ENCODE measurements at regions not wholly inside any gene's neighbourhood (a gene's known extent, or its start where the extent isn't known, plus 50 kb on each side); places are given as distances from the start of the nearest gene placed in this dataset.

- Histone ChIP-seq H3K9me3 (ENCODE audit: low read depth, low read length) (no peaks in the 10 kb centered on the region), H3K9ac (ENCODE audit: insufficient read length) (no peak overlapping the region), H3K27ac (no peak overlapping the region), H3K36me3 (ENCODE audit: insufficient read depth, low read length) (no peaks in the 10 kb centered on the region), H3K4me3 (no peak overlapping the region)
- DNase-seq (ENCODE audit: low read depth, low spot score): no peak
- TF ChIP-seq EZH2 (IDR thresholded peaks at IDR 0.05) (no peak), POLR2AphosphoS5 (IDR thresholded peaks at IDR 0.05; ENCODE audit: borderline replicate concordance, low read depth, low read length) (no peak), FOXP2 (optimal IDR thresholded peaks at IDR 0.05; ENCODE audit: control extremely low read depth, extremely low read length, insufficient read depth) (no peak)
Observed at GRCh38 chr1:239185245-239185619, 201.1 kb upstream of the CHRM3 start.

GRCh38 chr1:239184561-239185244, 201.7 kb upstream of the CHRM3 start:
- DNase-seq (ENCODE audit: low read depth, low spot score): no peak
- no peak overlapping the region for H3K27ac ChIP-seq
- no peaks in the 10 kb centered on the region for H3K9me3 ChIP-seq (ENCODE audit: low read depth, low read length)

GRCh38 chr1:239178961-239179360, 207.4 kb upstream of the CHRM3 start:
- Histone ChIP-seq H3K4me3 (no peak overlapping the region), H3K27ac (no peak overlapping the region), H3K9me3 (ENCODE audit: low read depth, low read length) (no peaks in the 10 kb centered on the region), H3K9ac (ENCODE audit: insufficient read length) (no peak overlapping the region), H3K36me3 (ENCODE audit: insufficient read depth, low read length) (no peaks in the 10 kb centered on the region)
- DNase-seq (ENCODE audit: low read depth, low spot score): no peak
- TF ChIP-seq POLR2AphosphoS5 (IDR thresholded peaks at IDR 0.05; ENCODE audit: borderline replicate concordance, low read depth, low read length): no peak
- TF ChIP-seq FOXP2 (optimal IDR thresholded peaks at IDR 0.05; ENCODE audit: control extremely low read depth, extremely low read length, insufficient read depth): no peak
- TF ChIP-seq EZH2 (IDR thresholded peaks at IDR 0.05): no peak

More at GRCh38 chr1:239184561-239185244, 201.7 kb upstream of the CHRM3 start:
- Histone ChIP-seq H3K36me3 (ENCODE audit: insufficient read depth, low read length) (no peaks in the 10 kb centered on the region), H3K9ac (ENCODE audit: insufficient read length) (no peak overlapping the region), H3K4me3 (no peak overlapping the region)
- TF ChIP-seq FOXP2 (optimal IDR thresholded peaks at IDR 0.05; ENCODE audit: control extremely low read depth, extremely low read length, insufficient read depth): no peak
- no peak for TF ChIP-seq EZH2 (IDR thresholded peaks at IDR 0.05)

GRCh38 chr1:239174880-239175279, 211.5 kb upstream of the CHRM3 start:
- no peaks in the 10 kb centered on the region for H3K9me3 ChIP-seq (ENCODE audit: low read depth, low read length)
- no peak overlapping the region for H3K4me3 ChIP-seq
- no peaks in the 10 kb centered on the region for H3K36me3 ChIP-seq (ENCODE audit: insufficient read depth, low read length)
- H3K27ac ChIP-seq: no peak overlapping the region
- TF ChIP-seq FOXP2 (optimal IDR thresholded peaks at IDR 0.05; ENCODE audit: control extremely low read depth, extremely low read length, insufficient read depth): no peak
- TF ChIP-seq POLR2AphosphoS5 (IDR thresholded peaks at IDR 0.05; ENCODE audit: borderline replicate concordance, low read depth, low read length): no peak
- TF ChIP-seq EZH2 (IDR thresholded peaks at IDR 0.05): no peak
- no peak for DNase-seq (ENCODE audit: low read depth, low spot score)
- H3K9ac ChIP-seq (ENCODE audit: insufficient read length): no peak overlapping the region

- DNase-seq (ENCODE audit: low read depth, low spot score): no peak
- Histone ChIP-seq H3K9me3 (ENCODE audit: low read depth, low read length) (no peaks in the 10 kb centered on the region), H3K9ac (ENCODE audit: insufficient read length) (no peak overlapping the region), H3K27ac (no peak overlapping the region), H3K36me3 (ENCODE audit: insufficient read depth, low read length) (no peaks in the 10 kb centered on the region), H3K4me3 (no peak overlapping the region)
- TF ChIP-seq POLR2AphosphoS5 (IDR thresholded peaks at IDR 0.05; ENCODE audit: borderline replicate concordance, low read depth, low read length) (no peak), EZH2 (IDR thresholded peaks at IDR 0.05) (no peak), FOXP2 (optimal IDR thresholded peaks at IDR 0.05; ENCODE audit: control extremely low read depth, extremely low read length, insufficient read depth) (no peak)
Observed at GRCh38 chr1:239170828-239171227, 215.5 kb upstream of the CHRM3 start.

GRCh38 chr1:239169276-239169675, 217.1 kb upstream of the CHRM3 start:
- no peak overlapping the region for H3K27ac ChIP-seq

GRCh38 chr1:239164451-239165180, 221.8 kb upstream of the CHRM3 start:
- H3K27ac ChIP-seq: no peak overlapping the region
- no peak for DNase-seq (ENCODE audit: low read depth, low spot score)
- H3K36me3 ChIP-seq (ENCODE audit: insufficient read depth, low read length): no peaks in the 10 kb centered on the region
- H3K4me3 ChIP-seq: no peak overlapping the region
- H3K9ac ChIP-seq (ENCODE audit: insufficient read length): no peak overlapping the region
- no peaks in the 10 kb centered on the region for H3K9me3 ChIP-seq (ENCODE audit: low read depth, low read length)
- TF ChIP-seq FOXP2 (optimal IDR thresholded peaks at IDR 0.05; ENCODE audit: control extremely low read depth, extremely low read length, insufficient read depth): no peak
- no peak for TF ChIP-seq EZH2 (IDR thresholded peaks at IDR 0.05)
- TF ChIP-seq POLR2AphosphoS5 (IDR thresholded peaks at IDR 0.05; ENCODE audit: borderline replicate concordance, low read depth, low read length): no peak

More at GRCh38 chr1:239169276-239169675, 217.1 kb upstream of the CHRM3 start:
- Histone ChIP-seq H3K4me3 (no peak overlapping the region), H3K36me3 (ENCODE audit: insufficient read depth, low read length) (no peaks in the 10 kb centered on the region), H3K9me3 (ENCODE audit: low read depth, low read length) (no peaks in the 10 kb centered on the region), H3K9ac (ENCODE audit: insufficient read length) (no peak overlapping the region)
- no peak for DNase-seq (ENCODE audit: low read depth, low spot score)
- TF ChIP-seq FOXP2 (optimal IDR thresholded peaks at IDR 0.05; ENCODE audit: control extremely low read depth, extremely low read length, insufficient read depth): no peak
- TF ChIP-seq POLR2AphosphoS5 (IDR thresholded peaks at IDR 0.05; ENCODE audit: borderline replicate concordance, low read depth, low read length): no peak
- no peak for TF ChIP-seq EZH2 (IDR thresholded peaks at IDR 0.05)

GRCh38 chr1:239155466-239156091, 230.8 kb upstream of the CHRM3 start:
- Histone ChIP-seq H3K27ac (no peak overlapping the region), H3K9ac (ENCODE audit: insufficient read length) (no peak overlapping the region), H3K4me3 (no peak overlapping the region), H3K36me3 (ENCODE audit: insufficient read depth, low read length) (no peaks in the 10 kb centered on the region), H3K9me3 (ENCODE audit: low read depth, low read length) (no peaks in the 10 kb centered on the region)
- DNase-seq (ENCODE audit: low read depth, low spot score): no peak
- TF ChIP-seq EZH2 (IDR thresholded peaks at IDR 0.05) (no peak), POLR2AphosphoS5 (IDR thresholded peaks at IDR 0.05; ENCODE audit: borderline replicate concordance, low read depth, low read length) (no peak), FOXP2 (optimal IDR thresholded peaks at IDR 0.05; ENCODE audit: control extremely low read depth, extremely low read length, insufficient read depth) (no peak)

All from SK-N-MC (cell line).